ENCODE measurements at regions not wholly inside any gene's neighbourhood (a gene's known extent, or its start where the extent isn't known, plus 50 kb on each side); places are given as distances from the start of the nearest gene placed in this dataset.

DNA sequence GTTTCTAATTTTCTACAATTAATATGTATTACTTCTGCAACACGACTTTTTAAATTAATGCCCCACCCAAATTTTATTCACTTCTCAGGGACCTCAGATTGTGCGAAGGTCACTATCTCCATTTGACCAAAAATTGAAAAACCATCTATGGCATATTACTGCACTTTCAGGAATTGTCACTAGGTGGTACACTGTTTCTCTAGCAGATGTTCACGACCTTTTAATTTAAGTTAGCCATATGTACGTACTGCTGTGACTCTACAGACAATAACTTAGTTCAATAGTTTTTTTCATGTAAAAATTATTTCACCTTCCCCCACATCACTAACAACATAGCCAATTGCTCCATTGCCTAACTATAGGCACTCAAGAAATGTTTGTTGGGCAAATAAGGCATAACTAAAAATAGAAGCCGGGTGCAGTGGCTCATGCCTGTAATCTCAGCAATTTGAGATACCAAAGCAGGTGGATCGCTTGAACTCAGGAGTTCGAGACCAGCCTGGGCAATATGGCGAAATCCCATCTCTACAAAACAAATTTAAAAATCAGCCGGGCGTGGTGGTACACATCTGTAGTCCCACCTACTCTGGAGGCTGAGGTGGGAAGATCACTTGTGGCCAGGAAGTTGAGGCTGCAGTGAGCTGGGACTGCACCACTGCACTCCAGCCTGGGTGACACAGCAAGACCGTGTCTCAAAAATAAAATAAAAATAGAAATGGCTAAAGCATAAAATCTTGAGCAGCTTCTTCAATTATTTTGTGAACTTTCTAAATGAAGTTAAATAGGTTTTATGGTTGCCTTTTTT is 75.7 kb upstream of the PKN2 start:
- Histone ChIP-seq H3K4me3 (no peak overlapping the region), H3K9me3 (no peaks in the 10 kb centered on the region), H3K4me1 (peaks cover 0 to 12% (median 0%) of the 10 kb centered on the region in 3 donors), H3K27me3 (no peaks in the 10 kb centered on the region), H3K27ac (no peak overlapping the region), H3K36me3 (no peaks in the 10 kb centered on the region)
- WGBS, 2 donors: 57 to 59% methylated on average over 11 of the region's 11 CpGs
- no peak for TF ChIP-seq POLR2A (IDR thresholded peaks at IDR 0.05)
- peak in 4 of 6 experiments; percentile 27 to 59 (median 39) for TF ChIP-seq CTCF (IDR thresholded peaks at IDR 0.05)
- intact Hi-C loops (cut with DNase I): no loop called here
- no peak for DNase-seq

DNA sequence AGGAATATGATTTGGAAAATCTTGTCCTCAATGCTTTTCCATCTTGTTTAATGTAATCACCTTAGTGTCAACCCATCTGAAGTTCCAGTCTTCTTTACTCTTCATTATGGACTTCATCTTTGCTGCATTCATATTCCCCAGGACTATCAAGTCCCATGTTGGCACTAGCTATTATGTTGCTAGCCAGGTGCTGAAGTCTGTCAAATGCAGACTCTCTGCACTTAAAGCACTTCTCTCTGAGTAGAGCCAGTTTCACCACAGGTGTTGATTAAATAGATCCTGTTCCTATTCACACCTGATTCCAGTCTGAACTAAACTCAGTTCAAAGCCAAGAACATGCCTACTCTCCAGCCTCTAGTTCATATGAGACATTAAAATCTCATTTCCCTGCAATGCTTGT is 75.0 kb upstream of the PKN2 start:
- peaks cover 0 to 12% (median 0%) of the 10 kb centered on the region in 3 donors for H3K4me1 ChIP-seq
- TF ChIP-seq CTCF (IDR thresholded peaks at IDR 0.05) (no peak), POLR2A (IDR thresholded peaks at IDR 0.05) (no peak)
- no peaks in the 10 kb centered on the region for H3K27me3 ChIP-seq
- no peaks in the 10 kb centered on the region for H3K9me3 ChIP-seq
- no peak for DNase-seq
- intact Hi-C loops (cut with DNase I): no loop called here
- H3K4me3 ChIP-seq: no peak overlapping the region
- no peak overlapping the region for H3K27ac ChIP-seq
- H3K36me3 ChIP-seq: no peaks in the 10 kb centered on the region

DNA sequence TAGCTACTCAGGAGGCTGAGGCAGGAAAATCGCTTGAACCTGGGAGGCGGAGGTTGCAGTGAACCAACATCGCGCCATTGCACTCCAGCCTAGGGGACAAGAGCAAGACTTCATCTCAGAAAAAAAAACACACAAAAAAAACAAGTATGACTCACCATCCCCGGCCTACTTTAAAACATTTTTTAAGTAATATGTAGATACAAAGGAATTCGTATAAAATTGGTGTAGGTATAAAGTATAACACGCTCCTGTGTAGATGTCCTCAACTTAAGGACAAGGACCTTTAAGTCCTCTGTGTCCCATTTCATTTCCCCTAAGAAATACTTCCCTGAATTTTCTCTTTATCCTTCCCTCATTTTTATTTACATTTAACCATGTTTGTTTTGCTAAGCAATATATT is 73.4 kb upstream of the PKN2 start:
- peaks cover 0 to 12% (median 0%) of the 10 kb centered on the region in 3 donors for H3K4me1 ChIP-seq
- no peaks in the 10 kb centered on the region for H3K9me3 ChIP-seq
- H3K27ac ChIP-seq: no peak overlapping the region
- DNase-seq: no peak
- H3K4me3 ChIP-seq: no peak overlapping the region
- intact Hi-C loops (cut with DNase I): no loop called here
- no peaks in the 10 kb centered on the region for H3K27me3 ChIP-seq
- no peaks in the 10 kb centered on the region for H3K36me3 ChIP-seq
- WGBS, 2 donors: 77 to 88% methylated on average over 6 to 7 of the region's 7 CpGs
- TF ChIP-seq CTCF (IDR thresholded peaks at IDR 0.05) (no peak), POLR2A (IDR thresholded peaks at IDR 0.05) (no peak)

DNA sequence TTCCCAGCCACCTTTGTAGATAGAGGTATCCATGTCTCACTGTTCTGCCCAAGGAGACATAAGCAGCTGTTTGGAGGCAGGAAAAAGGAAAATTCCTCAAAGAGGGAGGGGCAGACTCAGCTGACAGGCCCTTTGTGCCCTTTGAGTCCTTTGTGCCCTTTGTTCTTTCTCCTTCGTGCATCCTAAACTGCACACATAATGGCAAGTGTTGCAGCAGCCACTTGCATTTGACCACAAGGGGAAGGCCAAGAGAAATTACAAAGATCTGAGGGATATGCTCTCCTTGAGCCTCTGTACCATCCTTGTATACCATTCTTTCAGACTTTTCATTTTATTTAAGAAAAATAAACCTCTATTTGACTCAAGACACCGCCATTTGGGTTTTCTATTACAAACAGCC is 71.8 kb upstream of the PKN2 start:
- no peak for TF ChIP-seq CTCF (IDR thresholded peaks at IDR 0.05)
- no peak for TF ChIP-seq POLR2A (IDR thresholded peaks at IDR 0.05)
- intact Hi-C loops (cut with DNase I): no loop called here
- Histone ChIP-seq H3K27ac (no peak overlapping the region), H3K4me3 (no peak overlapping the region), H3K27me3 (no peaks in the 10 kb centered on the region), H3K4me1 (peaks cover 0 to 12% (median 0%) of the 10 kb centered on the region in 3 donors), H3K36me3 (no peaks in the 10 kb centered on the region), H3K9me3 (no peaks in the 10 kb centered on the region)
- DNase-seq: no peak
- WGBS, 2 donors: 58 to 79% methylated on average over 2 of the region's 2 CpGs

DNA sequence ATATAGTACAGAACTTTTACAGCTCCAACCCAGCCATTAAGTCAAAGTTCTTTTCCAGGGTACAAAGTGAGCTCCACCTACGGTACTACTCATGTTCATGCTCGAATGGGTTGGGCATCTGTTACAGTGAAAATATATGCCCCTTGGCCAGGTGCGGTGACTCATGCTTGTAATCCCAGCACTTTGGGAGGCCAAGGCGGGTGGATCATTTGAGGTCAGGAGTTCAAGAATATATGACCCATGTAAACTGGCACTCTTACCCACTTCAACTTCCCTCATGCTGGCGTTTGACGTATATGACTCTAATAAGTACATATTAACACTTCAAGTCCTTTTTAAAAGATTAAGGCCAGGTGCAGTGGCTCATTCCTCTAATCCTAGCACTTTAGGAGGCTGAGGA is 71.3 kb upstream of the PKN2 start:
- Histone ChIP-seq H3K27ac (no peak overlapping the region), H3K4me1 (peaks cover 0 to 12% (median 0%) of the 10 kb centered on the region in 3 donors), H3K27me3 (no peaks in the 10 kb centered on the region), H3K36me3 (no peaks in the 10 kb centered on the region), H3K4me3 (no peak overlapping the region), H3K9me3 (peaks cover 0 to 3% (median 0%) of the 10 kb centered on the region in 3 donors)
- DNase-seq: no peak
- no peak for TF ChIP-seq CTCF (IDR thresholded peaks at IDR 0.05)
- TF ChIP-seq POLR2A (IDR thresholded peaks at IDR 0.05): no peak
- intact Hi-C loops (cut with DNase I): no loop called here
- WGBS, 2 donors: 15 to 45% methylated on average over 6 of the region's 6 CpGs
